Peyer's patch (tissue), 4 donors: ENCODE measurements at regions not wholly inside any gene's neighbourhood (a gene's known extent, or its start where the extent isn't known, plus 50 kb on each side); places are given as distances from the start of the nearest gene placed in this dataset.

Experiments used
- CTCF ChIP-seq, 6 experiments: fragments of 450-650 bp in 4 of 6; fragments of 200-600 bp in 2 of 6; sonication (generic) in 1 of 6; IDR thresholded peaks; one replicate each; pipeline ENCODE4 v1.5.1; 2017 to 2019; ENCODE audit warnings: antibody characterized with exemption in 6 of 6, mild to moderate bottlenecking in 3 of 6, moderate library complexity in 1 of 6
- POLR2A ChIP-seq, 2 donors: fragments of 450-650 bp; IDR thresholded peaks; one replicate each; pipeline ENCODE4 v1.5.1; 2017; ENCODE audit warnings: antibody characterized with exemption in 2 of 2, mild to moderate bottlenecking in 2 of 2, moderate library complexity in 2 of 2

- TF ChIP-seq CTCF (IDR thresholded peaks at IDR 0.05) (no peak), POLR2A (IDR thresholded peaks at IDR 0.05) (no peak)
Observed at GRCh38 chr2:7766978-7767565, 849.9 kb downstream of the RNF144A start.
